ENCODE measurements at regions not wholly inside any gene's neighbourhood (a gene's known extent, or its start where the extent isn't known, plus 50 kb on each side); places are given as distances from the start of the nearest gene placed in this dataset.

GRCh38 chr10:69738858-69739435, 62.8 kb upstream of the COL13A1 start:
- FAIRE-seq: no peak
- DNase-seq (ENCODE audit: insufficient read length, low spot score): no peak

- FAIRE-seq (no peak), DNase-seq (ENCODE audit: insufficient read length, low spot score) (no peak)
These were observed 62.1 kb upstream of the COL13A1 start for GRCh38 chr10:69739634-69740033.

- FAIRE-seq: no peak
- no peak for DNase-seq (ENCODE audit: insufficient read length, low spot score)
These were observed 61.6 kb upstream of the COL13A1 start for GRCh38 chr10:69740126-69740525.

GRCh38 chr10:69741252-69741651, 60.5 kb upstream of the COL13A1 start:
- FAIRE-seq: no peak
- DNase-seq (ENCODE audit: insufficient read length, low spot score): no peak

GRCh38 chr10:69741671-69742355, 59.9 kb upstream of the COL13A1 start:
- FAIRE-seq (no peak), DNase-seq (ENCODE audit: insufficient read length, low spot score) (no peak)

- DNase-seq (ENCODE audit: insufficient read length, low spot score) (no peak), FAIRE-seq (no peak)
These were observed 59.4 kb upstream of the COL13A1 start for GRCh38 chr10:69742356-69742695.

GRCh38 chr10:69742928-69743602, 58.6 kb upstream of the COL13A1 start:
- no peak for FAIRE-seq
- DNase-seq (ENCODE audit: insufficient read length, low spot score): no peak

- DNase-seq (ENCODE audit: insufficient read length, low spot score) (no peak), FAIRE-seq (no peak)
These were observed 56.7 kb upstream of the COL13A1 start for GRCh38 chr10:69744971-69745370.

- FAIRE-seq (no peak), DNase-seq (ENCODE audit: insufficient read length, low spot score) (no peak)
These were observed 56.0 kb upstream of the COL13A1 start for GRCh38 chr10:69745698-69746097.

GRCh38 chr10:69747179-69747578, 54.5 kb upstream of the COL13A1 start:
- no peak for DNase-seq (ENCODE audit: insufficient read length, low spot score)
- no peak for FAIRE-seq

- DNase-seq (ENCODE audit: insufficient read length, low spot score): no peak
- FAIRE-seq: no peak
These were observed 53.1 kb upstream of the COL13A1 start for GRCh38 chr10:69748621-69749020.

GRCh38 chr10:69749178-69750010, 52.3 kb upstream of the COL13A1 start:
- no peak for FAIRE-seq

GRCh38 chr10:69750011-69750373, 51.7 kb upstream of the COL13A1 start:
- DNase-seq (ENCODE audit: insufficient read length, low spot score) (no peak), FAIRE-seq (no peak)

More at GRCh38 chr10:69749178-69750010, 52.3 kb upstream of the COL13A1 start:
- no peak for DNase-seq (ENCODE audit: insufficient read length, low spot score)

- FAIRE-seq (no peak), DNase-seq (ENCODE audit: insufficient read length, low spot score) (no peak)
These were observed 51.0 kb upstream of the COL13A1 start for GRCh38 chr10:69750725-69751124.

- DNase-seq (ENCODE audit: insufficient read length, low spot score) (no peak), FAIRE-seq (no peak)
These were observed 50.5 kb upstream of the COL13A1 start for GRCh38 chr10:69751214-69751613.

Measured in HTR-8/SVneo (cell line).